AG08396 (cell line): ENCODE measurements at regions not wholly inside any gene's neighbourhood (a gene's known extent, or its start where the extent isn't known, plus 50 kb on each side); places are given as distances from the start of the nearest gene placed in this dataset.

Experiments used
- DNase-seq: peaks from one replicate; pipeline ENCODE4 v3.0.0; 2012; ENCODE audit warnings: low spot score, mixed read lengths

DNA sequence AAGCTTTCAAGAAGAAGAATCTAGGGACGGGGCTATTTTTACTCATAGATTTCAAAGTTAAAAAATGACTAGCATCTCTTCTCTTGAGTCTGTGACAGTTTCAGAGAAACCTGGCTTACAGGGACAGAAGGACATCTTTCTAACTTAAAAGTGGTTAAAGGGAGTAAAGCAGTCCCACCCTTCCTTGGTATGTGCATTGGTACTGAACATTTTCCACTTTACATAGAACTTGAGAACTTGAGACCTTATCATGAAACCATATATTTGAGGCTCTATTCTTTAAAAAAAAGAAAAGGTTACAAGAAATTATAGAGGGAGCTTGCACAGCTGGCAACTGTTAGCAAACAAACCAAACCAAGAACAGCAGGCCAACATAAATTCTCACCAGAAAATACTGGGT, 73.4 kb upstream of the GAREM1 start:
- no peak for DNase-seq

DNA sequence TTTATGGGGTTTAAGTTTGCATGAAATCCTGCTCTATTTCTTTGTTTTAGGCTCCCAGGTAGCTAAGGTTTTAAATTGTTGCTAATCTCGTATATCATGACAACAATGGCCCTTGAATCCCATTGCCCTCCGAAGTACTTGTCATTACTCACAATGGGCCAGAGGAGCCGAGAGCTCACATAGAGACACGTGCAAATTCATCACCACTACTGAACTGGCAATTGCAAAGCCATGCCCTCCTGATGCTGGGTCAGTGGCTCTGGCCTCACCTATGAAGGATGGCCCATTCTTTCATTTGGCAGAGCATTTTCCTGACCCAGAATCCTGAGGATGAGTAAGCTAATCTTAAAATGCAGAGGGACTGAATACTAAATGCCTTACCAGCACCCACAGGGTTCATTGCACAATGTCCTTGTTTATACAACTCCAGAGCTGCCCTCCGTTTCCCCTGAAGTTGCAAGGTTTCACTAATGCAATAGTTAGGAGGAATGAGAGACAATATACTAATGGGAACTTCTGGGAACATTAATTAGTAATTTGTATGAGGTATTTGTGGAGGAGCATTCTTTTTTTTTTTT, 71.6 kb upstream of the GAREM1 start:
- DNase-seq = no peak

DNA sequence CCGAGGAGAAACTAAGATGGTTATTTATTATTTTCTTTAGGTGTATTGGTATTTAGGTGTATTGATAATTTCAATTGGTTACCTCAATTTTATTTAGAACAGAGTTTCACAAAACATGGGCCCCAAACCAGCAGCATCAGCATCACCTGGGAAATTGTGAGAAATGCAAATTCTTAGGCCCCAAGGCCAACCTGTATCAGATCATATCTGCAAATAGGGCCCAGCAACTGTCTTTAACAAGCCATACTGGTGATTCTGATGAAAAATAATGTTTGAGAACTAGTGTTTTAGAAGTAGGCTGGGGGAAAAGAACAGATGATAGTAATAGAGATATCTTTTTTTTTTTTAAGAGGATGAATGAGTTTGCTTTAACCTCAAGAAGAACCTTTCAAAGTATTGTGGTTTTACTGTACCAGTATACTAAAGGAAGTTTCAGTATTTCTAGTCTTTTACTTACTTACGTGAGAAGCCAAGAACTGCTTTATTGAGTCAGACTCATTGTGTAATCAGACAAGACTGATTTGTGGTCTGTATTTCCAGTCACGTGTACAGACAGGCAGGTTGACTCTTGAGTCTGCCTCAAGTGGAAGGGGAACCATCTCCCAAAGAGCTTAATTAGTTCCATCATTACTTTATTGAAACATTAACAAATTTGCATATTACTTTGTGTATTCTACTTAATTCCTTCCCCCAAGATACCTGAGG, 60.4 kb upstream of the GAREM1 start:
- no peak for DNase-seq

DNA sequence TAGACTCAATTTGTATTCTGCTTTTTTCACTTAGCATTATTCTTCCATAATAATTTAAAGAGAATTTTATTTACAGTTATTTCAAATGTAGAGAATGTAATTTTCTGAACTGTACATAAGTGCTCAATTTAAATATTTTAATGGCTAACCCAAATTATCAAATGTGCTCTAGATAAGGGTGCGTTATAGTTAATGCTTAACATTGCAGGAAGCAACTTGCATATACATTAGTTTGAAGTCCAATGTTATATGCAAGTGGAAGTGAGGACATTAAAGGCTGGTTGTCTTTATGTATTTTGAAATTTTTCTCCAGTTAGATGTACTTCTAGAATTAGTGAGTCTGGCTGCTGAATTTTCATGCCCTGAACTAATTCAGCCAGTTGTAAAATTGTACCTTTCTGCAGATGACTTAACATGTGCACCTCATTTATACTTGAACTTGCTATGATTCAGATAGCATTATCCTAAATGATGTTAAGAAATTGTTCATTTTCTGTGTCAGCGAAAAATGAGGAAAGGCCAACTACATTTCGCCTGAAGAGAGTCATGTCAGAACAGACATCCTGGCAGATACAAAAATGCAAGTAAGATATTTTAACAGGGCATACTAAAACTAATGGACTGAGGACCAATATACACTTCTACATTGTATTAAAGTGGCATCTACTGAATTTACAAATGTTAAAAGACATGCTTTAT, 59.2 kb upstream of the GAREM1 start:
- DNase-seq = no peak

DNA sequence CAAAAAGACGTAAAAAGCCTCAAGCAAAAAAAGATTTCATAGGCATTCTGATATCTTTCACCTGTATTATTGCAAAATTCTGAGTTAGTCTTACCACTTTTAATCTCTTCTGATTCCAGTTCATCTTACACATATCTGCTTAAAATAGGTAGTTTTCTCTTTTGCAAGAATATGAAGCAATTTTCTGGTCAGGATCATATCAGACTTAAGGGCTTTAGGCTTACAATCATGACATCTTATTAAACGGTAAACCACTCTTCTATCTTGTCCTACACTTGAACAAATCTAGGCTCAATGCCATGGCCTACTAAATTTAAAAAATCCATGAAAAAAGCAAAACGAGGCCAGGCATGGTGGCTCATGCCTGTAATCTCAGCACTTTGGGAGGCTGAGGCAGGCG, 50.1 kb upstream of the GAREM1 start:
- DNase-seq = no peak
